Endothelial cell of umbilical vein (primary cell): ENCODE measurements at regions not wholly inside any gene's neighbourhood (a gene's known extent, or its start where the extent isn't known, plus 50 kb on each side); places are given as distances from the start of the nearest gene placed in this dataset.

Experiments
- BruUV-seq: library from RNA; stranded (reverse); fragments of 400-500 nt; replicated peaks from 2 replicates; lab custom pipeline; 2021; lab: Mats Ljungman, UMichigan
- CTCF ChIA-PET: fragments of 300-600, 350-600 bp; sonication (Branson Sonifier 250); formaldehyde crosslinking; loops from one replicate; lab custom pipeline; 2021; ENCODE audit warnings: antibody characterized with exemption, inconsistent platforms; lab: Charles Lee
- POLR2A ChIA-PET: fragments of 300-600, 350-600 bp; sonication (Branson Sonifier 250); formaldehyde crosslinking; loops from one replicate; lab custom pipeline; 2021; ENCODE audit warnings: antibody characterized with exemption, inconsistent platforms; lab: Charles Lee
- DNase-seq: peaks from one replicate; pipeline ENCODE4 v3.0.0-alpha.2; 2011; ENCODE audit warnings: low read depth, low spot score
- FAIRE-seq: peaks from 2 replicates; lab custom pipeline; 2011; peaks lifted over from hg19 to GRCh38; lab: Jason Lieb, UNC
- H2AFZ ChIP-seq: 2 replicates; pipeline ENCODE4 v1.6.0; 2012; ENCODE audit warnings: low read depth, low read length, control low read depth, inconsistent platforms
- H3K27ac ChIP-seq: 2 replicates; pipeline ENCODE4 v1.5.1; 2011; ENCODE audit warnings: low read depth, mild to moderate bottlenecking, control low read depth, low read length, moderate library complexity; ENCODE audit not compliant: insufficient read depth
- H3K27me3 ChIP-seq, 2 experiments: 2 replicates each; pipeline versions ENCODE4 v1.6.0 to v1.6.1; 2011; ENCODE audit warnings: low read length in 2 of 2, mixed read lengths in 1 of 2; ENCODE audit not compliant: control insufficient read depth in 2 of 2, insufficient read depth in 2 of 2
- H3K36me3 ChIP-seq, 2 experiments: 2 replicates in 1 of 2; 3 replicates in 1 of 2; pipeline ENCODE4 v1.5.1; 2011; ENCODE audit warnings: low read length in 2 of 2, mild to moderate bottlenecking in 1 of 2, moderate library complexity in 1 of 2; ENCODE audit not compliant: control insufficient read depth in 2 of 2, insufficient read depth in 2 of 2; ENCODE audit errors: extremely low read depth in 1 of 2
- H3K4me1 ChIP-seq: 3 replicates; pipeline ENCODE4 v1.5.1; 2011; ENCODE audit warnings: mild to moderate bottlenecking, low read length; ENCODE audit not compliant: control insufficient read depth, insufficient read depth; ENCODE audit errors: extremely low read depth
- H3K4me2 ChIP-seq: 2 replicates; pipeline ENCODE4 v1.6.1; 2011; ENCODE audit warnings: low read length, control low read depth, mixed read lengths; ENCODE audit not compliant: insufficient read depth
- H3K4me3 ChIP-seq, 3 experiments: fragments of 200-600 bp in 1 of 3; sonication (generic), shearing (Covaris generic) in 1 of 3; replicated peaks in 1 of 3; 2 replicates each; pipeline ENCODE4 v1.5.1; 2011 to 2016; ENCODE audit warnings: control low read depth in 3 of 3, low read length in 3 of 3, mild to moderate bottlenecking in 2 of 3, inconsistent platforms in 1 of 3, low read depth in 1 of 3, moderate library complexity in 1 of 3; ENCODE audit not compliant: insufficient read depth in 1 of 3
- H3K79me2 ChIP-seq: 2 replicates; pipeline ENCODE4 v1.6.0; 2012; ENCODE audit warnings: low read length, inconsistent platforms; ENCODE audit not compliant: control insufficient read depth, insufficient read depth
- H3K9ac ChIP-seq: replicated peaks from 2 replicates; pipeline ENCODE3; 2011; ENCODE audit warnings: low read length, control low read depth; ENCODE audit not compliant: insufficient read depth; ENCODE audit errors: extremely low read depth
- H3K9me1 ChIP-seq: replicated peaks from 3 replicates; pipeline ENCODE4 v1.6.0; 2011; ENCODE audit warnings: mild to moderate bottlenecking, low read length; ENCODE audit not compliant: control insufficient read depth, insufficient read depth; ENCODE audit errors: extremely low read depth
- H3K9me3 ChIP-seq: replicated peaks from 2 replicates; pipeline ENCODE4 v1.5.1; 2012; ENCODE audit warnings: low read length, inconsistent platforms; ENCODE audit not compliant: control insufficient read depth, insufficient read depth
- H4K20me1 ChIP-seq: replicated peaks from 2 replicates; pipeline ENCODE3; 2011; ENCODE audit warnings: mild to moderate bottlenecking, low read length; ENCODE audit not compliant: control insufficient read depth, insufficient read depth; ENCODE audit errors: extremely low read depth
- EZH2 ChIP-seq: IDR thresholded peaks from 2 replicates; pipeline ENCODE4 v1.6.1; 2012; ENCODE audit warnings: borderline replicate concordance, low read depth, mild to moderate bottlenecking, moderate library complexity, low read length, inconsistent platforms; ENCODE audit not compliant: severe bottlenecking
- FOS ChIP-seq: IDR thresholded peaks from 2 replicates; pipeline ENCODE4 v1.6.1; 2011; ENCODE audit warnings: mild to moderate bottlenecking, low read length, moderate library complexity, borderline replicate concordance; ENCODE audit not compliant: insufficient read depth
- GATA2 ChIP-seq: IDR thresholded peaks from 2 replicates; pipeline ENCODE4 v1.7.0; 2011; ENCODE audit warnings: low read depth, mild to moderate bottlenecking, moderate library complexity, mixed read lengths, low read length; ENCODE audit not compliant: insufficient read length, insufficient read depth
- JUN ChIP-seq: IDR thresholded peaks from 2 replicates; pipeline ENCODE4 v1.6.1; 2011; ENCODE audit warnings: borderline replicate concordance, low read depth; ENCODE audit not compliant: insufficient read length, insufficient read depth
- MYC ChIP-seq: IDR thresholded peaks from one replicate; pipeline ENCODE4 v1.6.1; 2011; ENCODE audit warnings: mild to moderate bottlenecking, low read depth, low read length
- POLR2A ChIP-seq: IDR thresholded peaks from 2 replicates; pipeline ENCODE4 v1.6.1; 2012; ENCODE audit warnings: low read depth, mild to moderate bottlenecking, control low read depth, low read length
- POLR2AphosphoS5 ChIP-seq: IDR thresholded peaks from 2 replicates; pipeline ENCODE4 v1.6.1; 2012; ENCODE audit warnings: low read depth, mild to moderate bottlenecking, control low read depth, low read length, moderate library complexity; ENCODE audit not compliant: insufficient read depth
- dilution Hi-C: fragments of 300-500 bp; cut with MboI; formaldehyde crosslinking; loops from one replicate; pipeline ENCODE4 v1.15.0; 2019; ENCODE audit warnings: low sequenced_read_pairs; ENCODE audit not compliant: extremely low pct_ligation_motif_present
- intact Hi-C: fragments of 100-400 bp; cut with micrococcal nuclease; formaldehyde crosslinking; loops from one replicate; pipeline ENCODE4 v1.10.0; 2022
- TF ChIP-seq, protein P1 (sequence below): IDR thresholded peaks from 2 replicates; pipeline ENCODE4 v1.6.1; 2011; ENCODE audit not compliant: insufficient read depth, insufficient read length
- TF ChIP-seq, protein P2 (sequence below), 2 donors: IDR thresholded peaks; 1 replicate in 1 of 2; 2 replicates in 1 of 2; pipeline ENCODE4 v1.5.1; 2011; ENCODE audit warnings: low read length in 2 of 2, mild to moderate bottlenecking in 2 of 2, moderate library complexity in 2 of 2, control low read depth in 1 of 2, inconsistent platforms in 1 of 2, low read depth in 1 of 2; ENCODE audit not compliant: insufficient read depth in 1 of 2; ENCODE audit errors: extremely low read depth in 1 of 2

DNA sequence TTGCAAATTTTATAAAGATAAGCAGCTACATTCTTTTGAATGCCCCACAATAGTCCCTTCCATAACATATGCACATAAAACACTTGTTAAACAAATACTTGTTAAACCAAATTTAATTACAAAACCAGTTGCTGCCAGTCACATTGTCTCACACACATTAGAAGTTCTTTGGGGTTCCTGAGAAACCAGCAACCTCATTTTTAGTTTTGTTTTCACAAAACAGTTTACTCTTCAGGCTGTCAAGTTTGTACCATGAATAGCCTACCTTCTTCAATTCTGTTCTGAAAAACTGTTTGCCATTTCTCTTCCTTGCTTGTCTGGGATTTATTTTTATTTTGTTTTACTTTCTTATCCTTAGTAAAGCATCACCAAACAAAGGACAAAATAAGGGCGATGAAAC is 176.5 kb upstream of the PHF14 start:
- Histone ChIP-seq H3K4me3 (no peak overlapping the region), H2AFZ (no peak overlapping the region), H3K9ac (no peak overlapping the region), H3K4me2 (no peak overlapping the region), H3K36me3 (no peaks in the 10 kb centered on the region), H3K9me3 (peaks cover 3% of the 10 kb centered on the region), H3K27me3 (no peaks in the 10 kb centered on the region), H4K20me1 (no peaks in the 10 kb centered on the region), H3K9me1 (no peaks in the 10 kb centered on the region), H3K27ac (no peak overlapping the region), H3K79me2 (no peaks in the 10 kb centered on the region), H3K4me1 (no peaks in the 10 kb centered on the region)
- BruUV-seq = no TSS peak
- FAIRE-seq = no peak
- ChIA-PET POLR2A (no interaction called here), CTCF (no interaction called here)
- DNase-seq = no peak
- intact Hi-C loops (no loop called here), dilution Hi-C loops (no loop called here)
- TF ChIP-seq JUN = no peak
- TF ChIP-seq EZH2 = no peak
- no peak for TF ChIP-seq FOS
- TF ChIP-seq, protein P1, sequence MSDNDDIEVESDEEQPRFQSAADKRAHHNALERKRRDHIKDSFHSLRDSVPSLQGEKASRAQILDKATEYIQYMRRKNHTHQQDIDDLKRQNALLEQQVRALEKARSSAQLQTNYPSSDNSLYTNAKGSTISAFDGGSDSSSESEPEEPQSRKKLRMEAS = no peak
- TF ChIP-seq MYC = no peak
- TF ChIP-seq POLR2A = no peak
- TF ChIP-seq, protein P2, sequence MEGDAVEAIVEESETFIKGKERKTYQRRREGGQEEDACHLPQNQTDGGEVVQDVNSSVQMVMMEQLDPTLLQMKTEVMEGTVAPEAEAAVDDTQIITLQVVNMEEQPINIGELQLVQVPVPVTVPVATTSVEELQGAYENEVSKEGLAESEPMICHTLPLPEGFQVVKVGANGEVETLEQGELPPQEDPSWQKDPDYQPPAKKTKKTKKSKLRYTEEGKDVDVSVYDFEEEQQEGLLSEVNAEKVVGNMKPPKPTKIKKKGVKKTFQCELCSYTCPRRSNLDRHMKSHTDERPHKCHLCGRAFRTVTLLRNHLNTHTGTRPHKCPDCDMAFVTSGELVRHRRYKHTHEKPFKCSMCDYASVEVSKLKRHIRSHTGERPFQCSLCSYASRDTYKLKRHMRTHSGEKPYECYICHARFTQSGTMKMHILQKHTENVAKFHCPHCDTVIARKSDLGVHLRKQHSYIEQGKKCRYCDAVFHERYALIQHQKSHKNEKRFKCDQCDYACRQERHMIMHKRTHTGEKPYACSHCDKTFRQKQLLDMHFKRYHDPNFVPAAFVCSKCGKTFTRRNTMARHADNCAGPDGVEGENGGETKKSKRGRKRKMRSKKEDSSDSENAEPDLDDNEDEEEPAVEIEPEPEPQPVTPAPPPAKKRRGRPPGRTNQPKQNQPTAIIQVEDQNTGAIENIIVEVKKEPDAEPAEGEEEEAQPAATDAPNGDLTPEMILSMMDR (IDR thresholded peaks at IDR 0.05; ENCODE audit: extremely low read depth in 1 of 2, insufficient read depth in 1 of 2, low read depth in 1 of 2, low read length in 2 of 2) = no peak
- no peak for TF ChIP-seq POLR2AphosphoS5
- TF ChIP-seq GATA2 = no peak
